DOHH2 (cell line): ENCODE measurements at regions not wholly inside any gene's neighbourhood (a gene's known extent, or its start where the extent isn't known, plus 50 kb on each side); places are given as distances from the start of the nearest gene placed in this dataset.

Source experiments
- CTCF ChIP-seq: fragments of 200-600 bp; sonication (generic); IDR thresholded peaks from one replicate; pipeline ENCODE4 v1.5.1; 2014; ENCODE audit warnings: antibody characterized with exemption, mild to moderate bottlenecking, low read depth, low read length; ENCODE audit not compliant: poor library complexity, severe bottlenecking
- EZH2phosphoT487 ChIP-seq: fragments of 200-600 bp; sonication (generic); IDR thresholded peaks from 2 replicates; pipeline ENCODE4 v1.6.1; 2017; ENCODE audit warnings: borderline replicate concordance, mild to moderate bottlenecking, antibody characterized with exemption, low read length, moderate library complexity, mixed read lengths

DNA sequence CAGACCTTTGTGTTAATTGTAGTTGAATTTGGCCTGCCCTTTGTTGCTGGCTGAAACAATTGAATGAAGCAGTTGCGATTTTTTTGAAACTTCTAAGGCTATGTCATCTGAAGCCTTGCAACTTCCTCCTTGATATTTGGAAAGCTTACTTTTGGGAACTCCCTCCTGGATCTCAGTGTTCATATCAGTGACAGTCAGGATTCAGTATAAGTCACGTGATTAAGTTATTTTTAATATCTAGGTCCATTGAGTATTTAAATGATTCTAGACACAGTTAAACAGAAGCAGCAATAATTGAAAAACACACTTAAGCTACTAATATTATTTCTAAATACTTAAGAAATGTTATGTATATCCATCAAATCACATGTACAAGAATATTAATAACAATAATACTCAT is 951.3 kb downstream of the GRIK2 start:
- no peak for TF ChIP-seq CTCF
- TF ChIP-seq EZH2phosphoT487 = no peak
